ENCODE measurements at regions not wholly inside any gene's neighbourhood (a gene's known extent, or its start where the extent isn't known, plus 50 kb on each side); places are given as distances from the start of the nearest gene placed in this dataset.

DNA sequence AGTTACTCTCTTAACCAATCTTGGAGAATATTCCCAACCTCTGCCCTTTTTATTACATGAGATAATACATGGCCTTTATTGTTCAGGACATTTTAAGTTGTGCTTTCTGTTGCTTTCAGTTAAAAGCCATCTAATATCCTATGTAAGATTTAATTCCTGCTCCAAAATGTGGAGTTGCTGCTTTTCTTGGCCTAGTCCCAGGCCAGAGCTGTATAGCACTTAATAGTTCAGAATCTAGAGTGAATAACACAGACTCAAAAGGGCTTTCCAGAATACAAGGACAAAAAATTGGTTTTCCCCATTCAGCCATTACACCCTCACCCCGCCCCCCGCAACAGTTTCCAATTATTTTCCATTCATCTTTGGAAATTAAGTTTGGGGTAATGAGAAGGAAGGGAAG, 144.3 kb upstream of the SMAD1 start:
- Histone ChIP-seq H3K36me3 (no peaks in the 10 kb centered on the region), H3K27me3 (no peaks in the 10 kb centered on the region), H3K4me1 (no peaks in the 10 kb centered on the region), H3K9me3 (no peaks in the 10 kb centered on the region), H3K27ac (no peak overlapping the region), H3K4me3 (no peak overlapping the region)
- DNase-seq: no peak
- 96% methylated on average over 2 of the region's 2 CpGs for WGBS, 2 donors
- TF ChIP-seq POLR2AphosphoS5 (IDR thresholded peaks at IDR 0.05): no peak
- TF ChIP-seq, protein P1, sequence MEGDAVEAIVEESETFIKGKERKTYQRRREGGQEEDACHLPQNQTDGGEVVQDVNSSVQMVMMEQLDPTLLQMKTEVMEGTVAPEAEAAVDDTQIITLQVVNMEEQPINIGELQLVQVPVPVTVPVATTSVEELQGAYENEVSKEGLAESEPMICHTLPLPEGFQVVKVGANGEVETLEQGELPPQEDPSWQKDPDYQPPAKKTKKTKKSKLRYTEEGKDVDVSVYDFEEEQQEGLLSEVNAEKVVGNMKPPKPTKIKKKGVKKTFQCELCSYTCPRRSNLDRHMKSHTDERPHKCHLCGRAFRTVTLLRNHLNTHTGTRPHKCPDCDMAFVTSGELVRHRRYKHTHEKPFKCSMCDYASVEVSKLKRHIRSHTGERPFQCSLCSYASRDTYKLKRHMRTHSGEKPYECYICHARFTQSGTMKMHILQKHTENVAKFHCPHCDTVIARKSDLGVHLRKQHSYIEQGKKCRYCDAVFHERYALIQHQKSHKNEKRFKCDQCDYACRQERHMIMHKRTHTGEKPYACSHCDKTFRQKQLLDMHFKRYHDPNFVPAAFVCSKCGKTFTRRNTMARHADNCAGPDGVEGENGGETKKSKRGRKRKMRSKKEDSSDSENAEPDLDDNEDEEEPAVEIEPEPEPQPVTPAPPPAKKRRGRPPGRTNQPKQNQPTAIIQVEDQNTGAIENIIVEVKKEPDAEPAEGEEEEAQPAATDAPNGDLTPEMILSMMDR (IDR thresholded peaks at IDR 0.05): no peak
- TF ChIP-seq EP300 (IDR thresholded peaks at IDR 0.05): no peak
- no peak for TF ChIP-seq POLR2A (IDR thresholded peaks at IDR 0.05)
- intact Hi-C loops (cut with DNase I): no loop called here

DNA sequence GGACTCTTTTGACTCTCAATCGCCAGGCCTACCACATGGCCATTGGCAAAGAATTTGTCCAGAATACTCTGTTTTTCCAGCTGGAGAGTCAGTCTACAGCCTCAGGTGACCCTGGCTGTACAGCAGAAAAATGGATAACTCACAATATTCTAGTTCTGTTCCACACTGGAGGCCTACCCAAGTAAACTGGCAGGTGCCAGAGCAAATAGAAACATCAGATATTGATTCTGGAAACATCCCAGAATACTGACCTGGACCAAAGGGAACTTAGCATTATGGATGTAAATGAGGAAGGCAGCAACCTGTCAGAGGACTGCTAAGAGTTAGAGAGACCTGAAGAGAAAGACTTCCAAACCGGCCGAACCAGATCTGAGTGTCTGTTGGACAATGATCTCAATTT, 147.9 kb upstream of the SMAD1 start:
- Histone ChIP-seq H3K27me3 (no peaks in the 10 kb centered on the region), H3K4me1 (no peaks in the 10 kb centered on the region), H3K4me3 (no peak overlapping the region), H3K36me3 (no peaks in the 10 kb centered on the region), H3K27ac (no peak overlapping the region), H3K9me3 (no peaks in the 10 kb centered on the region)
- DNase-seq: no peak
- TF ChIP-seq EP300 (IDR thresholded peaks at IDR 0.05) (no peak), POLR2AphosphoS5 (IDR thresholded peaks at IDR 0.05) (no peak), POLR2A (IDR thresholded peaks at IDR 0.05) (no peak)
- TF ChIP-seq, protein P1 (IDR thresholded peaks at IDR 0.05): no peak
- WGBS, 2 donors: 91% methylated on average over 3 of the region's 3 CpGs
- intact Hi-C loops (cut with DNase I): no loop called here

DNA sequence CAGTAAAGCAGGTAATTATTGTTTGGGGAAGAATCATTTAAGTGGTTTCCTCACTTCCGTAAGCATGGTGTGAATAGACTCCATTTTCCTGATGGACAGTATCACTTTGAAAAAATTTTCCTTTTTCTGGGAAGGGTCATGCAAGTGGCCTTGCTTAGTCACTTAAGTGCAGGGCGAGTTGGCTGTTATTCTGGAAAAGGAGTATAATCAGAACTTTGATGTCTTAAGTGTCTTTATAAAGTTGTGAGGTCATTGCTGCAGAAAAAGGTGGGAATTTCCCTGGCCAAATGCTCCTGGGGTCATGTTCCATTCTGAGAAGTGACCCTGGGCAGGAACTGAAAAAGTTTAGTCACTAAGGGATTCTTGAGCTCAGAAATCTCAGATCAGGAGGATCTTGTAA, 146.1 kb upstream of the OTUD4 start:
- H3K27me3 ChIP-seq: no peaks in the 10 kb centered on the region
- H3K4me3 ChIP-seq: no peak overlapping the region
- no peaks in the 10 kb centered on the region for H3K4me1 ChIP-seq
- intact Hi-C loops (cut with DNase I): no loop called here
- H3K36me3 ChIP-seq: no peaks in the 10 kb centered on the region
- WGBS, 2 donors: 67 to 77% methylated on average over 2 of the region's 2 CpGs
- TF ChIP-seq EP300 (IDR thresholded peaks at IDR 0.05): no peak
- TF ChIP-seq, protein P1 (IDR thresholded peaks at IDR 0.05): no peak
- TF ChIP-seq POLR2A (IDR thresholded peaks at IDR 0.05): no peak
- no peak for TF ChIP-seq POLR2AphosphoS5 (IDR thresholded peaks at IDR 0.05)
- no peak overlapping the region for H3K27ac ChIP-seq
- DNase-seq: no peak
- no peaks in the 10 kb centered on the region for H3K9me3 ChIP-seq

DNA sequence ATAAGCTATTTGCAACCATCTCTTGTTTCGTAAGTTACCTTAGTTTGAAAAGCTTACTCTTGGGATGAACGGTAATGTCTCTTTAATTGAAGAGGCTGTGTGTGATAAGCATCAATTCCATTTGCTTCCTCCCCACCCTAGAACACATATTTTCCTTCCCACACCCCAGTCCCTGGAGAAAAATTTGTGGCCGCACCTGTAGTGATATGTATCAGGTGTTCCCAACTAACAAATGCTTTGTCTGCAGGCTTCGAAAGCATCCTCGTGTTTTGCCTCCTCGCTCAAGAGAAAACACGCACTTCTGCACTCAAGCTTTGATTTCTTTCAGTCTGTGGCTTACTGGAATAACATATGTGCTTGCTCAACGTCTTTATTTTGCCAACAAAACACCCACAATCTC, 143.8 kb upstream of the OTUD4 start:
- DNase-seq: no peak
- Histone ChIP-seq H3K4me3 (no peak overlapping the region), H3K9me3 (no peaks in the 10 kb centered on the region), H3K36me3 (no peaks in the 10 kb centered on the region), H3K27me3 (no peaks in the 10 kb centered on the region), H3K27ac (no peak overlapping the region), H3K4me1 (no peaks in the 10 kb centered on the region)
- 82 to 83% methylated on average over 8 of the region's 8 CpGs for WGBS, 2 donors
- TF ChIP-seq, protein P1 (IDR thresholded peaks at IDR 0.05): no peak
- TF ChIP-seq POLR2AphosphoS5 (IDR thresholded peaks at IDR 0.05) (no peak), POLR2A (IDR thresholded peaks at IDR 0.05) (no peak), EP300 (IDR thresholded peaks at IDR 0.05) (no peak)
- intact Hi-C loops (cut with DNase I): no loop called here

DNA sequence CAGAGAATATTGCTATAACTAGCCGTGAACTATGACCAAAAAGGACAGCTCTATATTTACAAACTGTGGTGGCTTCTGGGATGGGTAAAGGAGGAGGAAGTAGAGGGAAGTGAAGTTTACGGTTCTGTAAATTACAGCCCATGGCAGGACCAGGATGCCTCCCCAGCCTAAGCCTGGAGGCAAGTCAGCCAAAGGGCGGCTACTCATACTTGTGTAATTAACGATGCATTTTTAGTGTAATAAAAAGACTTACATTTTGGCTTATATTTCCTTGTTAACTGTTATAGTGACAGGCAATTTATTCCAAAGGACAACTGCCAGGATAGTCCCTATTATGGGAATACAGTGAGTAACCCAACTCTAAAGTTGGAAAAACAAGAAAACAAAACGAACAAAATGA, 139.9 kb upstream of the OTUD4 start:
- Histone ChIP-seq H3K27me3 (no peaks in the 10 kb centered on the region), H3K9me3 (no peaks in the 10 kb centered on the region), H3K36me3 (no peaks in the 10 kb centered on the region), H3K4me1 (no peaks in the 10 kb centered on the region), H3K27ac (no peak overlapping the region), H3K4me3 (no peak overlapping the region)
- WGBS, 2 donors: 18 to 48% methylated on average over 5 of the region's 5 CpGs
- intact Hi-C loops (cut with DNase I): no loop called here
- TF ChIP-seq, protein P1 (IDR thresholded peaks at IDR 0.05): no peak
- TF ChIP-seq POLR2AphosphoS5 (IDR thresholded peaks at IDR 0.05) (no peak), EP300 (IDR thresholded peaks at IDR 0.05) (no peak), POLR2A (IDR thresholded peaks at IDR 0.05) (no peak)
- DNase-seq: no peak

All from sigmoid colon (tissue), 6 donors.